ENCODE measurements at regions not wholly inside any gene's neighbourhood (a gene's known extent, or its start where the extent isn't known, plus 50 kb on each side); places are given as distances from the start of the nearest gene placed in this dataset.

- TF ChIP-seq CTCF (IDR thresholded peaks at IDR 0.05 in 2 of 3, conservative IDR thresholded peaks at IDR 0.05 in 1 of 3; ENCODE audit: control insufficient read depth in 2 of 3, extremely low read depth in 1 of 3, insufficient read depth in 1 of 3, low read depth in 3 of 3, low read length in 3 of 3) (no peak; a peak in 1 of 6 replicates), ZBTB33 (IDR thresholded peaks at IDR 0.05) (no peak), PKNOX1 (IDR thresholded peaks at IDR 0.05) (no peak), POLR2A (IDR thresholded peaks at IDR 0.05; ENCODE audit: low read depth, low read length) (no peak)
Measured at GRCh38 chr10:81414038-81414437, 461.0 kb upstream of the NRG3 start.
